ENCODE measurements at regions not wholly inside any gene's neighbourhood (a gene's known extent, or its start where the extent isn't known, plus 50 kb on each side); places are given as distances from the start of the nearest gene placed in this dataset.

DNA sequence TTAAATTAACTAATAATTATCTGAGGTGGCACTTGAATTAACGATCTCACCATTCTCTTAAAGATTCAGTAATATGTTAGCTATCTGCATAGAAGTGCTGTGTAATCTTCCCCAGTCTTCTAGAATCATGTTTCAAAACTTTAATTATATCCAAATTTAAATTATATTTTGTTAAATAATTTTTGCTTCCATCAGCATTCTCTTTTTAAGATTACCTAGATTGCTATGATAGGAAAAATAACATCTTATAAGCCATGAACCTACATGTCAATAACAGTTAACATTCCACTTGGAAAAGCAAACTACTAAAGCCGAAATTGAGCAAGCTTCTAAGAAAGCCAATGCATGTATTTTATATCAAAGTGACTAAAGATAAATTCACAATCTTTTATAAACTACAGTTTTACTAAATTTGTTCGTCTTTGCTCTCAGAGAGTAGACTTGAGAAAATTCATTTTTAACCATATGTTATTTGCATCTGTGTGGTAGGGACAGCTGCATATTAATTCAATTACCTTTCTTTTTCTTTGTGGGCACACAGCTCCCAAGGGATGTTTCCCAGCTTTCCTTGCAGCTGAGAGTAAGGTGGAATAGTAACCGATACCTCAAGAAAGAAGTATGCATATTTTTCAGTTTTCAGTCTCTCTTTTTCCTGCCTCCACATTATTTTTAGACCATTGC, 105.4 kb upstream of the ABCB5 start:
- Mint-ChIP-seq H3K4me1 (no peaks in the 10 kb centered on the region), H3K27ac (no peak overlapping the region), H3K4me3 (no peak overlapping the region), H3K27me3 (no peaks in the 10 kb centered on the region), H3K9me3 (peaks cover 0 to 6% (median 2%) of the 10 kb centered on the region in 5 donors), H3K36me3 (no peaks in the 10 kb centered on the region)
- H3K4me3 ChIP-seq (ENCODE audit: low read length): no peak overlapping the region
- no peak for DNase-seq
- H3K27ac ChIP-seq (ENCODE audit: low read depth, low read length): no peak overlapping the region
- ChIA-PET POLR2A (no interaction called here), CTCF (no interaction called here)
- no peaks in the 10 kb centered on the region for H3K27me3 ChIP-seq (ENCODE audit: insufficient read depth, low read length, poor library complexity, severe bottlenecking)
- H3K36me3 ChIP-seq (ENCODE audit: insufficient read depth, low read length): no peaks in the 10 kb centered on the region
- H3K9me3 ChIP-seq (ENCODE audit: low read length): no peaks in the 10 kb centered on the region
- no peaks in the 10 kb centered on the region for H3K4me1 ChIP-seq (ENCODE audit: insufficient read depth, low read length)

DNA sequence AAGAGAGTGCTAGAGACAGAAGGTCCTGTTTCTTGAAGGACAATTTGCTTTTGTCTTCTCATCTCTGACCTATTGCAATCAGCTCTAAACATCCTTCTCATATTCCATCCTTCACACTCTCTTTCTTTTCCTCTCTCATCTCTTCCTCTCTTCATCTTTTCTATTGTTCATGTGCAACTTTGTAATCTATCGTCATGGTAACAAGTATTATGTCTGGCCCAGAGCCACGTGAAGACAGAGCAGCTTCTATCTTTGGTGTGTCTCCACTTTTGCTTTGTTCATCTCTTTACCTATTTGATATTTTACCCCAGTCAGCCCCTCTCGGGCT, 104.9 kb upstream of the ABCB5 start:
- H3K27me3 Mint-ChIP-seq: no peaks in the 10 kb centered on the region
- H3K9me3 ChIP-seq (ENCODE audit: low read length): no peaks in the 10 kb centered on the region
- ChIA-PET CTCF (no interaction called here), POLR2A (no interaction called here)
- peaks cover 0 to 5% (median 2%) of the 10 kb centered on the region in 5 donors for H3K9me3 Mint-ChIP-seq
- no peaks in the 10 kb centered on the region for H3K36me3 ChIP-seq (ENCODE audit: insufficient read depth, low read length)
- no peak overlapping the region for H3K27ac Mint-ChIP-seq
- no peak overlapping the region for H3K27ac ChIP-seq (ENCODE audit: low read depth, low read length)
- H3K4me3 Mint-ChIP-seq: no peak overlapping the region
- H3K4me3 ChIP-seq (ENCODE audit: low read length): no peak overlapping the region
- H3K36me3 Mint-ChIP-seq: no peaks in the 10 kb centered on the region
- H3K27me3 ChIP-seq (ENCODE audit: insufficient read depth, low read length, poor library complexity, severe bottlenecking): no peaks in the 10 kb centered on the region
- no peak for DNase-seq
- H3K4me1 Mint-ChIP-seq: no peaks in the 10 kb centered on the region
- H3K4me1 ChIP-seq (ENCODE audit: insufficient read depth, low read length): no peaks in the 10 kb centered on the region

DNA sequence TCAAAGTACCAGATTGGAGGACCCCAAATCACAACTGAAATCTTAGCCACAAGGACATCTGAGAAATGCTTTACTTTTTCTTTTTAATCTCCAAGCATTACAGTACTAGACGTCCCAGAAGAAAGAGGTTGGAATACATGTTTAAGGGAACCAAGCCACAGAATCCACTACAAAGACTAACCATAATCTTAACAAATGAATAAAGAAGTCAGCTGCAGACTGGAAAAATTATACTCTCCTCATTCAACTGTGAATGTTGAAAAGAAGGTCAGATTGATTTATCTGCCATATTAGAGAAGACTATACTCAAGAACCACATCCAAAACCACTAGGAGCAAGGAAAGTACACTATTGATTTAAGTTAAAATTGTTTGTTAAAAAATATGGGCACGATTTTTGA, 102.1 kb upstream of the ABCB5 start:
- Mint-ChIP-seq H3K36me3 (no peaks in the 10 kb centered on the region), H3K27me3 (no peaks in the 10 kb centered on the region), H3K4me1 (no peaks in the 10 kb centered on the region), H3K27ac (no peak overlapping the region), H3K4me3 (no peak overlapping the region), H3K9me3 (peaks cover 0 to 4% (median 2%) of the 10 kb centered on the region in 5 donors)
- H3K27ac ChIP-seq (ENCODE audit: low read depth, low read length): no peak overlapping the region
- no peaks in the 10 kb centered on the region for H3K27me3 ChIP-seq (ENCODE audit: insufficient read depth, low read length, poor library complexity, severe bottlenecking)
- no peaks in the 10 kb centered on the region for H3K9me3 ChIP-seq (ENCODE audit: low read length)
- CTCF ChIA-PET: no interaction called here
- no peak for DNase-seq
- POLR2A ChIA-PET: no interaction called here
- H3K4me1 ChIP-seq (ENCODE audit: insufficient read depth, low read length): no peaks in the 10 kb centered on the region
- H3K36me3 ChIP-seq (ENCODE audit: insufficient read depth, low read length): no peaks in the 10 kb centered on the region
- no peak overlapping the region for H3K4me3 ChIP-seq (ENCODE audit: low read length)

DNA sequence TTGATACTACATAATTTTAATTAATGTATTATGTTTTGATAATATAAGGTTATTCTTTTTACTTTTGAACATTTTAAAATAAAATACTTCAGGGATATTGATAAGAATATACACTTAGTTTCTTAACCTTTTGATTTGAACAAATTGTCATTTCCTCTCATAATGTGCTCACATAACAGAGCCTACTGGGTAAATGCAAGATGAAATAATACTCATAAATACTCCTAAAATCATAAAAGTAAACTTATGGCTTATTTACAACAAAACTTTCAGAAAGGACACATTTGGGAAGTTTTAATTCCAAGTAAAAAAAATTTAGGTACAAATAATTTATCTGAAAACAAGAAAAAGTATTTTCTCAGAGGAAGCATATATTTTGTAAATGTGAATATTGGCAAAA, 101.6 kb upstream of the ABCB5 start:
- Histone ChIP-seq H3K27ac (ENCODE audit: low read depth, low read length) (no peak overlapping the region), H3K4me3 (ENCODE audit: low read length) (no peak overlapping the region), H3K9me3 (ENCODE audit: low read length) (no peaks in the 10 kb centered on the region), H3K36me3 (ENCODE audit: insufficient read depth, low read length) (no peaks in the 10 kb centered on the region), H3K27me3 (ENCODE audit: insufficient read depth, low read length, poor library complexity, severe bottlenecking) (no peaks in the 10 kb centered on the region), H3K4me1 (ENCODE audit: insufficient read depth, low read length) (no peaks in the 10 kb centered on the region)
- Mint-ChIP-seq H3K9me3 (peaks cover 0 to 4% (median 2%) of the 10 kb centered on the region in 5 donors), H3K27ac (no peak overlapping the region), H3K4me1 (no peaks in the 10 kb centered on the region), H3K27me3 (no peaks in the 10 kb centered on the region), H3K36me3 (no peaks in the 10 kb centered on the region), H3K4me3 (no peak overlapping the region)
- ChIA-PET CTCF (no interaction called here), POLR2A (no interaction called here)
- no peak for DNase-seq

DNA sequence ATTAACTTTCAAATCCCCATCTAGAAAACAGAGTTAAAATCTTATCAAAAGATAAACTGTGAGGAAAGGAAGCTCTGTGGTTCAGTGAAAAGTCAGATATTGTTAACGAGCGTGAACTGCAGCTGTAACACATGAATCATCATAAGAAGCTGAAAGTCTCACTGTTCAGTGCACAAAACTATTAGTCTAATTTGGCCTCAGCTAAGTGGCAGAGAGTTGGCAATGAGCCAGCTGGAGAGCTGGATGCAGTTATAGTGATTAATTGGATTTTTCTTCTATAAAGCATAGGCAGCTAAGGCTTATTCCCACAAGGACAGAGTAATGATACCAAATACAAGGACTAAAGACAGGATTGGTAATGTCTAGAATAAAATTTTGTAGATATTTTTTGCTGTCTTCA, 101.1 kb upstream of the ABCB5 start:
- H3K4me1 Mint-ChIP-seq: no peaks in the 10 kb centered on the region
- H3K36me3 Mint-ChIP-seq: no peaks in the 10 kb centered on the region
- no peak overlapping the region for H3K27ac Mint-ChIP-seq

DNA sequence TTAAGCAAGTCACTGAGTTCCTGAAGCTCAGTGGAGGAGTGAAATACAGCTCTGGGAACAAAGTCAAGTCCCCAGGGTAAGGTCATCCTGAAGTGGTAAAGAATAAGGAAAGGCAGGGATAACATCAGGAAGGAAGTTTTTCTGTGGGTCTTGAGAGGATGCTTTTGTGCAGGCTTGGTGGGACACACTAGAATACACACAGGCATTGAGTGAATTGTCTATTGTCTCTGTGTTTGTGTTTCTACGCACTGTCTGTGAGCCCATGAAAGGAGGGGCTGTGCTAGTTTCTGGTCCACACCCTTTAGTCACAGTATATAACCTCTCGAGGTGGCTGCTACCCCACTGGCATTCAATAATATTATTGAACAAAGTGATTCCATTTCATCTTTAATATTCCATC, 95.8 kb upstream of the ABCB5 start:
- H3K9me3 Mint-ChIP-seq: peaks cover 0 to 9% (median 3%) of the 10 kb centered on the region in 5 donors
- Histone ChIP-seq H3K27me3 (ENCODE audit: insufficient read depth, low read length, poor library complexity, severe bottlenecking) (no peaks in the 10 kb centered on the region), H3K27ac (ENCODE audit: low read depth, low read length) (no peak overlapping the region), H3K4me3 (ENCODE audit: low read length) (no peak overlapping the region), H3K36me3 (ENCODE audit: insufficient read depth, low read length) (no peaks in the 10 kb centered on the region), H3K9me3 (ENCODE audit: low read length) (no peaks in the 10 kb centered on the region), H3K4me1 (ENCODE audit: insufficient read depth, low read length) (no peaks in the 10 kb centered on the region)
- no peak overlapping the region for H3K4me3 Mint-ChIP-seq
- ChIA-PET POLR2A (no interaction called here), CTCF (no interaction called here)
- DNase-seq: no peak
- no peaks in the 10 kb centered on the region for H3K4me1 Mint-ChIP-seq
- H3K27ac Mint-ChIP-seq: no peak overlapping the region
- no peaks in the 10 kb centered on the region for H3K36me3 Mint-ChIP-seq
- H3K27me3 Mint-ChIP-seq: no peaks in the 10 kb centered on the region

More for the DNA sequence above, 101.1 kb upstream of the ABCB5 start:
- DNase-seq: no peak
- H3K27ac ChIP-seq (ENCODE audit: low read depth, low read length): no peak overlapping the region
- H3K36me3 ChIP-seq (ENCODE audit: insufficient read depth, low read length): no peaks in the 10 kb centered on the region
- no peak overlapping the region for H3K4me3 ChIP-seq (ENCODE audit: low read length)
- Mint-ChIP-seq H3K27me3 (no peaks in the 10 kb centered on the region), H3K9me3 (peaks cover 0 to 3% (median 2%) of the 10 kb centered on the region in 5 donors), H3K4me3 (no peak overlapping the region)
- POLR2A ChIA-PET: no interaction called here
- CTCF ChIA-PET: no interaction called here
- H3K9me3 ChIP-seq (ENCODE audit: low read length): no peaks in the 10 kb centered on the region
- H3K27me3 ChIP-seq (ENCODE audit: insufficient read depth, low read length, poor library complexity, severe bottlenecking): no peaks in the 10 kb centered on the region
- H3K4me1 ChIP-seq (ENCODE audit: insufficient read depth, low read length): no peaks in the 10 kb centered on the region

DNA sequence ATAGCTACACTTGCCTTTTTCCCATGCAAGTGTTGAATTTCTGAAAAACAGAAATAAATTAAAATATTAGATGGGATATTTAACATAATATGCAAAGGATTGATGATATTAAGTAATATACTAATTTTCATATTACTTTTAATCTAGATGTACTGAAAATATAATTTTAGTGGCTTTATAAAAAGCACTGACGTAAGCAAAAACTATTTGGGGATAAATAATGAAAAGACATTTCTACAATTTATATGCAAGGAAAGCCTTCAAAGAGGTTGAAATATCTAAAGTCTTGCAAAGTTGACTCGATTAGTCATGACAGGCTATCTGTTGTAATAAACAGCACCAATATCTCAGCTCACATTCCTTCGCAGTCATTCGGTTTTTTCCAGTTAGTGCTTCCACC, 94.9 kb upstream of the ABCB5 start:
- ChIA-PET CTCF (no interaction called here), POLR2A (no interaction called here)
- no peaks in the 10 kb centered on the region for H3K4me1 Mint-ChIP-seq
- H3K36me3 Mint-ChIP-seq: no peaks in the 10 kb centered on the region
- Histone ChIP-seq H3K27me3 (ENCODE audit: insufficient read depth, low read length, poor library complexity, severe bottlenecking) (no peaks in the 10 kb centered on the region), H3K4me1 (ENCODE audit: insufficient read depth, low read length) (no peaks in the 10 kb centered on the region), H3K4me3 (ENCODE audit: low read length) (no peak overlapping the region), H3K9me3 (ENCODE audit: low read length) (no peaks in the 10 kb centered on the region), H3K27ac (ENCODE audit: low read depth, low read length) (no peak overlapping the region), H3K36me3 (ENCODE audit: insufficient read depth, low read length) (no peaks in the 10 kb centered on the region)
- no peak overlapping the region for H3K4me3 Mint-ChIP-seq
- no peak overlapping the region for H3K27ac Mint-ChIP-seq
- peaks cover 0 to 10% (median 3%) of the 10 kb centered on the region in 5 donors for H3K9me3 Mint-ChIP-seq
- DNase-seq: no peak
- H3K27me3 Mint-ChIP-seq: no peaks in the 10 kb centered on the region

DNA sequence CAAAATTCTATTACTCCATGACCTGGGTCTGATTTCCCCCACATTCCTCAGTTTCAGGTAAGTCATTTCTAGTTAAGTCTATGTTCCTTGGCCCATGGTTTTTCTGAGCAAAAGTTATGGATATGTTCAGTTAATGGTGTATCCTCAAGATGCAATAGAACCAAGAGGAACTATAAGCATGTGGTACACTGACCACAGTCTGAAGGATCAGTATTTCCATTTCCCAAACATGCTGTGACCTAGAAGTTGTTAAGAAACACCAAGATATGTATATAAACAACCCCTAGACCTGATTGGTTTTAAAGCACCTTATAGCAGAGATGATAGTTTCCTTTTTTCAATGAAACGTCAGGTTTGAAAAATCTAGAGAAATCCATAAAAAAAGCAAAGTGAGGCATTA, 94.2 kb upstream of the ABCB5 start:
- H3K36me3 ChIP-seq (ENCODE audit: insufficient read depth, low read length): no peaks in the 10 kb centered on the region
- Mint-ChIP-seq H3K4me1 (no peaks in the 10 kb centered on the region), H3K27ac (no peak overlapping the region), H3K27me3 (no peaks in the 10 kb centered on the region), H3K9me3 (peaks cover 0 to 10% (median 3%) of the 10 kb centered on the region in 5 donors), H3K4me3 (no peak overlapping the region), H3K36me3 (no peaks in the 10 kb centered on the region)
- no peaks in the 10 kb centered on the region for H3K27me3 ChIP-seq (ENCODE audit: insufficient read depth, low read length, poor library complexity, severe bottlenecking)
- no peaks in the 10 kb centered on the region for H3K4me1 ChIP-seq (ENCODE audit: insufficient read depth, low read length)
- no peaks in the 10 kb centered on the region for H3K9me3 ChIP-seq (ENCODE audit: low read length)
- no peak overlapping the region for H3K4me3 ChIP-seq (ENCODE audit: low read length)
- DNase-seq: no peak
- H3K27ac ChIP-seq (ENCODE audit: low read depth, low read length): no peak overlapping the region
- ChIA-PET CTCF (no interaction called here), POLR2A (no interaction called here)

DNA sequence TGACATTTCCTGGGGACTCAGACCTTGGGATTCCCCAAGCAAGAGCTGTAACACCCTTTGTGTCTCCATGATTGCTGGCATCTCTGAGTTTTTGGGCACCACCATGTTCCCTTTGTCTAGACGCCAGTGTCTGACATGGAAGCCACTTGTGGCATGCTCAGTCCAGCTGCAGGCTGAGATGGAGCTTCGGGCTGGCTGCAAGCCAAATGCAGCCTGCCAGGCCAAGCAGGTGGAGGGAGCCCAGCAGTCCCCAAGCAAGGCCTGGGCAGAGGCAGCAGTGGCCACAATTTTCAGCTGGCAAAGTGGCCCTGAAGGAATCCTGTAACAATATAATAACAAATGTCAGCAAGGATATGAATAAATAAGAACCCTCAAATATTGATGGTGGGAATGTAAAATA, 86.2 kb upstream of the ABCB5 start:
- ChIA-PET CTCF (no interaction called here), POLR2A (no interaction called here)
- H3K27me3 ChIP-seq (ENCODE audit: insufficient read depth, low read length, poor library complexity, severe bottlenecking): no peaks in the 10 kb centered on the region
- no peaks in the 10 kb centered on the region for H3K36me3 ChIP-seq (ENCODE audit: insufficient read depth, low read length)
- no peaks in the 10 kb centered on the region for H3K4me1 ChIP-seq (ENCODE audit: insufficient read depth, low read length)
- Mint-ChIP-seq H3K36me3 (no peaks in the 10 kb centered on the region), H3K9me3 (peaks cover 0 to 4% (median 0%) of the 10 kb centered on the region in 5 donors), H3K4me1 (no peaks in the 10 kb centered on the region), H3K27me3 (no peaks in the 10 kb centered on the region), H3K27ac (no peak overlapping the region), H3K4me3 (no peak overlapping the region)
- DNase-seq: no peak
- no peaks in the 10 kb centered on the region for H3K9me3 ChIP-seq (ENCODE audit: low read length)
- H3K27ac ChIP-seq (ENCODE audit: low read depth, low read length): no peak overlapping the region
- no peak overlapping the region for H3K4me3 ChIP-seq (ENCODE audit: low read length)
